ENCODE measurements at regions not wholly inside any gene's neighbourhood (a gene's known extent, or its start where the extent isn't known, plus 50 kb on each side); places are given as distances from the start of the nearest gene placed in this dataset.
"Not testable (repeated sequence)": the region's sequence is repeated elsewhere in the genome, so short reads cannot be mapped to it uniquely, and the experiment has no call there.

DNA sequence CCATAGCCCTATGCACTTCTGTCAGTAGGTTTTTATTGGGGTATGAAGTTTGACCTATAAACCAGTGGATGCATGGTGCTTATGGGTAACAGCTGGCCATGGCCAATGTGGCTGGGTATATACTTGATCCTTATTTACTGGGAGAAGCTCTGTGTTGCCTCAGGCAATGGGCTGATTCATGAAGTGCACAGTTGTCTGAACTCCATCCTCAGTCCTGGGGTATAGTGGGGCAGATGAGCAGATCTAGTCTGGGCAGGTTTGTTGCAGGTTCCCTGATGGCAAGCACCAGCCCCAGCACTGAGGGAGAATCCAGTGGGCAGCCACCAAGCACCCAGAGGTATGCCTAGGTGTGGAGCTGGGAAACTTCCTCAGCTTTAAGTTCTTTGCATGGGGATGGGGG, 274.4 kb downstream of the TDRD3 start:
- DNase-seq = no peak

DNA sequence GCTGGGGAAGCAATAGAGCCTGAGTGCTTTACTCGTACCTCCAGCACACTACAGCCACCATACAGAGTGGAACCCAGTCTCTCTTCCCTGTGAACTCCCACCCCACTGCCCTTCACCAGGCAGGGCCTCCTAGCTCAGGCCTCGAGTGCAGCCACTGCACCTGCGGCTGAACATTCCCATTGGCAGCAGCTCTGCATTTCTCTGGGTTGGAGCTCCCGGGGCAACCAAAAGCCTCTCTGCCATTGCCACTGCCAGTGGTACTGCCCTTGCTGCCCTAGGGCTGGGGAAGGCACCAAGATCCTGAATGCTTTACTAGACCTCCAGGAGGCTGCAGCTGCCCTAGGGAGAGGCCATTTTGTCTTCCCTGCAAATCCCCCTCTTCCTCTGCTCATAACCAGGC, 266.8 kb downstream of the TDRD3 start:
- no peak for DNase-seq

DNA sequence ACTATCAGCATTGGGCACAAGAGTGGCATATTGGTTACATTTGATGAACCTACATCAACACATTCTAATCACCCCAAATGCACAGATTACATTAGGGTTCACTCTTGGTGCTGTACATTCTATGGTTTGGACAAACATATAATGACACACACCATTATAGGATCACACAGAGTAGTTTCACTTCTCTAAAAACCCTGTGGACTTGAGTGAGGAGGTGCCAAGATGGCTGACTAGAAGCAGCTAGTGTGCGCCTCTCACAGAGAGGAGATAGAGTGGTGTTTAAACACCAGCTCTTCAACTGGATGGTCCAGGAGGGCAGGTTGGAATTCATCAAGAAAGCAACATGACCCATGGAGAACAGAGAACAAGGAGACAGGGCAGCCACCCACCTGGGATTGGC, 265.6 kb downstream of the TDRD3 start:
- no peak for DNase-seq

DNA sequence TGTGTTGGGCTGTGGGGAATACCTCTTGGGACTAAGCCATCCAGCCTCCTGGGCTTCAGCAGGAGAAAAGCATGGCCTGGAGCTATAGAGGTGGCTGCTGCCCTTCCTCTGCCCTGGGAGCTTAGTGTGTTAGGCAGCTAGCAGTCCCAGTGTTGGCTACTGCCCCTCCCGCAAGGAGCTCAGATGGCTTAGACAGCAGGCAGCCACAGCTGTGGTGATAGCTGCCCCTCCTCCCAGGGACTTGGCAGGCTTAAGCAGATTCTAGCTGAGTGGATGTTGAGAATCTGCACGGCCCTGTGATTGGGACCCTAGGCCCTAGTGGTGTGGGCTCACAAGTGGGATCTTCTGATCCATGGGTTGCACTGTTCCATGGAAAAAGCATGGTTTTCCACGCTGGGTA, 264.5 kb downstream of the TDRD3 start:
- no peak for DNase-seq

DNA sequence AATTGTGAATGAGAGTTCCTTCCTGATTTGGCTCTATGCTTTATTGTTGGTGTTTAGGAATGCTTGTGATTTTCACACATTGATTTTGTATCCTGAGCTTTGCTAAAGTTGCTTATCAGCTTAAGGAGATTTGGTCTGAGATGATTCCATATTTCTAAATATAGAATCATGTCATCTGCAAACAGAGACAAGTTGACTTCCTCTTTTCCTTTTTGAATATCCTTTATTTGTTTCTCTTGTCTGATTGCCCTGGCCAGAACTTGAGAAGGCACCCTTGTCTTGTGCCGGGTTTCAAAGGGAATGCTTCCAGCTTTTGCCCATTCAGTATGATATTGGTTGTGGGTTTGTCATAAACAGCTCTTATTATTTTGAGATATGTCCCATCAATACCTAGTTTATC, 260.6 kb downstream of the TDRD3 start:
- DNase-seq = not testable (repeated sequence)

DNA sequence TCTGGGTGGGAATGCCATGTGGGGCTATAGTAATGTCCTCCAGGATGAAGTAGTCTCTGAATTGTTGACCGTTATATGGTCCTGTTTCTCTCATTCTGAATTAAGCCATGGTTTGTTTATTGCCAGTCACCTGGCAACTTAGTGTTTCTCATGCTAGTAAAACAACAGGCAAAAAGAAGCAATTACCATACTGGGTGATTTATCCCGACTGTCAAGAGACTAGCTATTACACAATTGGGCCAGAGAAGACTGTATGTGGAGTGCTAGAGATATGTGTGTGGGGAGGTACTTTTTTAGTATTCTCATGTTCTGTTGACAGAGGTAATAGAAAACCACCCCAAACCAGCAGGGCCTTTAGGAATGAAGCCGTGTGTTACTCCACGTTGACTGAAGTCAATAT, 258.2 kb downstream of the TDRD3 start:
- peak; percentile 5 for DNase-seq

DNA sequence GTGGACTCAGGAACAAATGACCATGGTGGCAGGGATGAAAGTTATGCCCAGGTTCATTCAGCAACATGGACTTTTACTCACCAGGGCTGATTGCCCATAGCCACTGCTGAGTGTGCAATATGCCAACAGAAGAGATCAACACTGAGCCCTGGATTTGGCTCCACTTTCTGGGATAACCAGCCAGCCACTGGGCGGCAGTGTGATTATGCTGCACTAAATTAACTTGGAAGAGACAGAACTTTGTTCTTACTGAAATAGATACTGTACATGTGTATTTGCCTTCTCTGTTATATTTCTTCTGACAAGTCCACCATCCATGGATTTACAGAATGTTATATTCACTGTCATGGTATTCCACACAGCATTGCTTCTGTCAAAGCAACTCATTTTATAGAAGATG, 257.4 kb downstream of the TDRD3 start:
- peak; percentile 0 for DNase-seq

DNA sequence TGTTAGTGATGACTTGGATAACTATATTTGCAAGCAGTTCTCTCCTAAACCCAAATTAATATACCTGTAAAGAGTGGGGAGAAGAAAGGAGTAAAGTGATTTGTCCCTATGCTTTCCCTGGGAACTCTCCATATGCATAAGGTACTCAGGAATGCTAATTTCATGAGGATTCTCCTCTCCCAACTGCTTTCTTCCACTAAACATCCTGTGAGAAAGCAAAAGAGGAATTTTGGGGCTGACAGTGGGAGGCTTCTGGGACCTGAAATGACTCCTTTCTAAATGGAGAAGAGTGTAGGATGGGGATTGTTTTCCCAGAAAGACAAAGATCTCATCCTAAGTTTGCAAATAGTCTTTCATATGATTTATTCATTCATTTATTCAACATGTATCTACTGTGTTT, 250.5 kb downstream of the TDRD3 start:
- no peak for DNase-seq

DNA sequence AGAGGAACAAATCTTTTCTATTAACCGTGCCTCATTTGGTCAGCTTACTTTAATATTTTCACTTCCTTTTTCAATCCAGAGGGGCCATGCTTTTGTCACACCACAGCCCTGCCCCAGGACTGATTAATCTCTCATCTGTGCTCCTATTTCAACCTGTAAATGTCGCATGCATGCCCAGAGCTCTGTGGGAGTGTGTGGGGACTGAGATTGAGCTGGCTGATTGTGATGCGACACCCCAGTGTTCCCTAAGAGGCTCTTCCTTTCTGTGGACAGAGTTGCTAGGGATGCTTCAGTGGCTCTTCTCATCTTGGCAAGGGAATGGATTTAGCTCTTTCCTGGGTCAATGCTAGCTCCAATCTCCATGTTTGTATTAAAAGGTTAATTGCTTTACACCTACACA, 249.6 kb downstream of the TDRD3 start:
- DNase-seq = no peak

DNA sequence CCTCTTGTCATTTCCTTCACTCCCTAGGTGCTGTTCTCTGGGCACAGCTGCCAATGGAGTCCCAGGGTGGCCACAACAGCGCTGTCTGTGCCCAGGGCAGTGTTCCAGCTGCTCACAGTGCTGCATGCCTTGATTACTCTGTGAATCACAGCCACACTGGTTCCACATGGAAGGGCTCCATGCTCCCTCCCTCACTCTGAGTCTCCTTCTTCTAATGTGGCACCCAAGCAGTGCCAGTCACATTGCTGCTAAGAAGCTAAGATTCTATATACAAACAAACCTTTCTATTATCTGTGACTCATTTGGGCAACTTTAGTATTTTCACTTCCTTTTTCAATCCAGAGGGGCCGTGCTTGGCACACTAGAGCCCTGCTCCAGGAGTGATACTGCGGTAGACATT, 248.7 kb downstream of the TDRD3 start:
- no peak for DNase-seq

DNA sequence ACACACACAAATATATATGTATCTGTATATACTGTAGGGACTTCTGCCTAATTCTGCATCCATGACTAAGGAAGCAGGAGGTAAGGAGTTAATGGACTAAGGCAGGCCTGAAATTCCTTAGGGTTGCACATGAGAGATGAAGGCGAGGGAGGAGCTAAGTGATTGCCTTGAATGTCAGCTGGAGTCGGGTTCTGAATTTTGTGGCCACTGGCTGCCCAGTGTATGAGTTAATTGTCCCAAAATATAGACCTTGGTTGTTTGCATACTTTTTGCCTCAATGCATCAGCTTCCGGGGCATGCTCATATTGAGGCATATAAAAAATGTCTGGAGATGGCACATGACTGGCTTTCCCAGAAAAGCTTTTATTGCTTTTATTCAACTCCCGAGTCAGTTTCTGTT, 245.5 kb downstream of the TDRD3 start:
- no peak for DNase-seq

DNA sequence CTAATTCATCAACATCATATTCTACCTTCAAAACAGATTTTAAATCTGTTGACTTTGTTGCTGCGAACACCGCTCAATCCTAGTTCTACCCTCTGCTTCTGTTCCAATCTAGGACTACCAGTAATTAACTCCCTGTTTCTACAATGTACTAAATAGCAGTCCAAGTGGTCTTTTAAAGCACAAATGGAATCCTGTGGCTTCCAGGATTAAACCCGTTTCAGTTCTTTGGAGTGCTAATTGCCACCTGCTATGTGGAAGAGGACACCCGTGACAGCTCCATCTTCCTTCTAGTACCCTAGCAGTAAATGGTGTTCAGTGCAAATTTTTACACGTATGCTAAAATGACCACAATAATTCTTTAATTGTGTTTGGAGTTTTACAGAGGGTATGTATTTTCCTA, 232.1 kb downstream of the TDRD3 start:
- no peak for DNase-seq

DNA sequence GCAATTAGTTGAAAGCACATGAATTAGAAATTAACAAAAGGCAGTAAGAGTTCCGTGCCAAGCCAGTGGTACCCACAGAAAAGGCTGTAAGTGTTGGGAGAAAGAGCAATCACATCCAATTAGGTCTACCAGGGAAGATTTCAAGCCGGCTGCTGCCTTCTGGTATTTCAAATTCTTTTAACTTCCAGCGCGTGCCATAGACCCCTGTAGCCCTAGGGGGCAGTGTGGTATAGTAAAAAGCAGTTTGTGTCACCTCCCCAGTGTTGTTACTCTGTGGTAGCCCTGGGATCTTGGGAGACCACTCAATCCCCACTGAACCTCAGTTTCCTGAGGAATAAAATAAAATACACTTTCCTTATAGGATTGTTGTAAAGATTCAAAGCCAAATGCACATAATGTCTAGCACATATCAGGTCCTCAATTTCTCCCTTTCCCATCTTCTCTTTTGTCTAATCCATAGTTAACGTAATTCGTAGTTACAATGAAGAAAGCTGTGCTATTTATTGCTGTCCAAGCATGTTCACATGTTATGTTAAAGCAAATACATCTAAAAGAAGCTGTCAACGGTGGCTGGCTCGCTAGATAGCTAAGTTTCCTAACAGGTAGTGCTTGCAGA, 230.2 kb downstream of the TDRD3 start:
- DNase-seq = peak; percentile 12
